Suprapubic skin (tissue), 4 donors: ENCODE measurements at regions not wholly inside any gene's neighbourhood (a gene's known extent, or its start where the extent isn't known, plus 50 kb on each side); places are given as distances from the start of the nearest gene placed in this dataset.

ENCODE experiments used
- CTCF ChIP-seq, 2 donors: fragments of 200-600 bp in 1 of 2; fragments of 450-650 bp in 1 of 2; sonication (generic) in 1 of 2; IDR thresholded peaks; one replicate each; pipeline ENCODE4 v1.5.1; 2016 to 2019; ENCODE audit warnings: antibody characterized with exemption in 2 of 2, mild to moderate bottlenecking in 1 of 2, moderate library complexity in 1 of 2
- EP300 ChIP-seq: sonication (generic); formaldehyde crosslinking; IDR thresholded peaks from one replicate; pipeline ENCODE4 v1.6.1; 2017; ENCODE audit warnings: antibody characterized with exemption
- POLR2A ChIP-seq, 2 donors: fragments of 450-650 bp; IDR thresholded peaks; one replicate each; pipeline ENCODE4 v1.6.1; 2017; ENCODE audit warnings: antibody characterized with exemption in 2 of 2, mild to moderate bottlenecking in 2 of 2, moderate library complexity in 2 of 2
- POLR2AphosphoS5 ChIP-seq, 3 donors: sonication (generic); formaldehyde crosslinking; IDR thresholded peaks; one replicate each; pipeline ENCODE4 v1.6.1; 2017; ENCODE audit warnings: antibody characterized with exemption in 3 of 3

GRCh38 chr10:55351431-55351830, 550.4 kb upstream of the PCDH15 start:
- TF ChIP-seq EP300 (no peak), CTCF (IDR thresholded peaks at IDR 0.05) (no peak), POLR2AphosphoS5 (IDR thresholded peaks at IDR 0.05) (no peak), POLR2A (IDR thresholded peaks at IDR 0.05) (no peak)
